ENCODE measurements at regions not wholly inside any gene's neighbourhood (a gene's known extent, or its start where the extent isn't known, plus 50 kb on each side); places are given as distances from the start of the nearest gene placed in this dataset.

DNA sequence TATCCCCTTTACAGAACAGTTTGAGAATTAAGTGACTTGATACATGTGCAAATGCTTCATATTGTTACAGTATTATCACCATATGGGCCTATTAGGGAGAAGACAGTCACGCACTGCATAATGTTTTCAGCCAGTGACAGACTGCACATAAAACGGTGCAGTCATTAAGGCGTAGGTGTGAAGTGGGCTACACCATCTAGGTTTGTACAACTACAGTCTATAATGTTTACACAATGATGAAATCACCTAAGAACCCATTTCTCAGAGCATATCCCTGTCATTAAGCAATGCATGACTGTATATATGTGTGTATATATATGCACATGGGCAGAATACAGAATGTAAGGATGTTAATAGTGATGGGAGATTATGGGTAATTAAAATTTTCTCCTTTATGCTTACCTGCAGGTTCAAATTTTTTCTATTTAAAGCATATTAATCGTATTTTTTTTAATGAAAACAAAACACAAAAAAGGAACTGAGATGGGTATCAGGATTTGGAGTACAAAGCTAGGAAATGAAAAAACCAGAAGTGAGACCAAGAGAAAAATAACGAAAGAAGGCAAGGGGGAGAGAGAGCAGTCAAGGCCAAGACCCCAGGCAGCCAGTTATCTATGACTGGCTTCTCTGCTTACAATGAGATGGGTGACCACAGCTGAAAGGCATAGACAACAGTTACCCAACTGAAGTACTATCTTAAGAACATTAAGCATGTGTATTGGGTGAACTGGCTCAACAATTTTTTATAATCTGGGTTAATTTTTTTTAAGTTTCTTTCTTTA, 122.9 kb upstream of the DAB1 start:
- no peaks in the 10 kb centered on the region for H3K36me3 ChIP-seq (ENCODE audit: control insufficient read depth in 2 of 3, insufficient read depth in 3 of 3, low read length in 3 of 3)
- H3K4me1 ChIP-seq (ENCODE audit: control insufficient read depth in 2 of 3, insufficient read depth in 2 of 3, low read depth in 1 of 3, low read length in 3 of 3), result no peaks in the 10 kb centered on the region
- intact Hi-C loops (cut with DNase I), result no loop called here
- H3K9ac ChIP-seq (ENCODE audit: low read length in 3 of 3), result no peak overlapping the region
- TF ChIP-seq, protein P1, sequence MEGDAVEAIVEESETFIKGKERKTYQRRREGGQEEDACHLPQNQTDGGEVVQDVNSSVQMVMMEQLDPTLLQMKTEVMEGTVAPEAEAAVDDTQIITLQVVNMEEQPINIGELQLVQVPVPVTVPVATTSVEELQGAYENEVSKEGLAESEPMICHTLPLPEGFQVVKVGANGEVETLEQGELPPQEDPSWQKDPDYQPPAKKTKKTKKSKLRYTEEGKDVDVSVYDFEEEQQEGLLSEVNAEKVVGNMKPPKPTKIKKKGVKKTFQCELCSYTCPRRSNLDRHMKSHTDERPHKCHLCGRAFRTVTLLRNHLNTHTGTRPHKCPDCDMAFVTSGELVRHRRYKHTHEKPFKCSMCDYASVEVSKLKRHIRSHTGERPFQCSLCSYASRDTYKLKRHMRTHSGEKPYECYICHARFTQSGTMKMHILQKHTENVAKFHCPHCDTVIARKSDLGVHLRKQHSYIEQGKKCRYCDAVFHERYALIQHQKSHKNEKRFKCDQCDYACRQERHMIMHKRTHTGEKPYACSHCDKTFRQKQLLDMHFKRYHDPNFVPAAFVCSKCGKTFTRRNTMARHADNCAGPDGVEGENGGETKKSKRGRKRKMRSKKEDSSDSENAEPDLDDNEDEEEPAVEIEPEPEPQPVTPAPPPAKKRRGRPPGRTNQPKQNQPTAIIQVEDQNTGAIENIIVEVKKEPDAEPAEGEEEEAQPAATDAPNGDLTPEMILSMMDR (IDR thresholded peaks at IDR 0.05; ENCODE audit: borderline replicate concordance, extremely low read depth, insufficient read depth), result no peak
- no peak overlapping the region for H3K4me3 ChIP-seq (ENCODE audit: low read length in 3 of 3)
- DNase-seq (no peak), FAIRE-seq (no peak)
- H3K9me3 ChIP-seq (ENCODE audit: control insufficient read depth in 2 of 3, insufficient read depth in 1 of 3, low read length in 3 of 3), result no peaks in the 10 kb centered on the region
- H3K27ac ChIP-seq (ENCODE audit: low read depth in 2 of 2, low read length in 2 of 2), result no peak overlapping the region
- H3K27me3 ChIP-seq (ENCODE audit: control insufficient read depth, insufficient read depth, low read length), result no peaks in the 10 kb centered on the region

DNA sequence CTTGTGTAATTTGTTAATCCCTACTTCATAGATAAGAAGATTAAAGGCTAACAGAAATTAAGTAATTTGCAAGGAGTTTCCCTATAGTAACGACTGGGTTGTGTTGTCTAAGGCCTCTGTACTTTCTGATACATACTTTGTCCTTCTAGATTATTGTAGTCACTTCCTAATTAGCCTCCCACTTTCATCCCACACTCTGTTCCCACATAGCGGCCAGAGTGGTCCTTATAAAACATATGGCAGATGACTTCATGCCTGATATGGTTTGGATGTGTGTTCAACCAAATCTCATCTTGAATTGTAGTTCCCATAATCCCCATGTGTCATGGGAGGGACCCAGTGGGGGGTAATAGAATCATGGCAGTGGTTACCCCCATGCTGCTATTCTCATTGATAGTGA, 120.5 kb upstream of the DAB1 start:
- Histone ChIP-seq H3K9ac (ENCODE audit: low read length in 3 of 3) (no peak overlapping the region), H3K36me3 (ENCODE audit: control insufficient read depth in 2 of 3, insufficient read depth in 3 of 3, low read length in 3 of 3) (no peaks in the 10 kb centered on the region), H3K9me3 (ENCODE audit: control insufficient read depth in 2 of 3, insufficient read depth in 1 of 3, low read length in 3 of 3) (no peaks in the 10 kb centered on the region), H3K4me3 (ENCODE audit: low read length in 3 of 3) (no peak overlapping the region), H3K4me1 (ENCODE audit: control insufficient read depth in 2 of 3, insufficient read depth in 2 of 3, low read depth in 1 of 3, low read length in 3 of 3) (no peaks in the 10 kb centered on the region), H3K27me3 (ENCODE audit: control insufficient read depth, insufficient read depth, low read length) (no peaks in the 10 kb centered on the region), H3K27ac (ENCODE audit: low read depth in 2 of 2, low read length in 2 of 2) (no peak overlapping the region)
- FAIRE-seq (no peak), DNase-seq (no peak)
- TF ChIP-seq, protein P1 (IDR thresholded peaks at IDR 0.05; ENCODE audit: borderline replicate concordance, extremely low read depth, insufficient read depth), result no peak
- intact Hi-C loops (cut with DNase I), result no loop called here

DNA sequence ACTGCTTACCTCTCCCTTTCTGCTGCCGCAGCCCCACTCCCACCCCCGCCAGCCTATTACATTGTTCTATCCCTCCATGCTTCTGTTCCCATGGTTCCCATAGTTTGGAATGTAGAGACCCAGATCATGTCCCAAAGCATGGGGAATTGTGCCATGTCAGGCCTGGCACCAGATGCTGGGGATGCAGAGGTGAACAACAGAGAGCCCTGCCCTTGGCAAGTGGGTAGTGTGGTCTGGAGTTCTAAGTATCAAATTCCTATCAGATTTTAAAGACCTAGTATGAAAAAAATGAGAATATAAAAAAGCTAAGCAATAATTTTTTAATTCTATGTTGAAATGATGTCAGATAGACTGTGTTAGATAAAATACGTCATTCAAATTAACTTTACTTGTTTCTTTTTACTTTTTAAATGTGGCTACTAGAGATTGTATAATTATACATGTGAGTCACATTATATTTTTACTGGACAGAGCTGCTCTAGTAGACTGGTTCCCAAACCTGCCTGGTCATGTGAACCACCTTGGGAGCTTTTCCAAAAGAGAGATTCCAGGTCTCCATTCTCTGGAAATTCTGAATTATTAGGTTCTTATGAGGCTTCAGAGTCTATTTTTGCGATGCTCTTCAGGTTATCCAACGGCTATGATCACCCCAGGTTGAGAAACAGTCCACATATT, 113.0 kb upstream of the DAB1 start:
- Histone ChIP-seq H3K9me3 (ENCODE audit: control insufficient read depth in 2 of 3, insufficient read depth in 1 of 3, low read length in 3 of 3) (no peaks in the 10 kb centered on the region), H3K9ac (ENCODE audit: low read length in 3 of 3) (no peak overlapping the region), H3K4me1 (ENCODE audit: control insufficient read depth in 2 of 3, insufficient read depth in 2 of 3, low read depth in 1 of 3, low read length in 3 of 3) (no peaks in the 10 kb centered on the region), H3K4me3 (ENCODE audit: low read length in 3 of 3) (no peak overlapping the region), H3K36me3 (ENCODE audit: control insufficient read depth in 2 of 3, insufficient read depth in 3 of 3, low read length in 3 of 3) (no peaks in the 10 kb centered on the region), H3K27me3 (ENCODE audit: control insufficient read depth, insufficient read depth, low read length) (no peaks in the 10 kb centered on the region), H3K27ac (ENCODE audit: low read depth in 2 of 2, low read length in 2 of 2) (no peak overlapping the region)
- DNase-seq, result no peak
- no peak for FAIRE-seq
- TF ChIP-seq, protein P1 (IDR thresholded peaks at IDR 0.05; ENCODE audit: borderline replicate concordance, extremely low read depth, insufficient read depth), result no peak
- intact Hi-C loops (cut with DNase I), result no loop called here
